GM18909 (cell line): ENCODE measurements at regions not wholly inside any gene's neighbourhood (a gene's known extent, or its start where the extent isn't known, plus 50 kb on each side); places are given as distances from the start of the nearest gene placed in this dataset.
"Not testable (repeated sequence)": the region's sequence is repeated elsewhere in the genome, so short reads cannot be mapped to it uniquely, and the experiment has no call there.

Experiments
- ATAC-seq: cut with Tn5 transposase; IDR thresholded peaks from one replicate; pipeline ENCODE4 v1.9.1; 2021; ENCODE audit warnings: mild to moderate bottlenecking; ENCODE audit not compliant: unreplicated experiment, poor library complexity

DNA sequence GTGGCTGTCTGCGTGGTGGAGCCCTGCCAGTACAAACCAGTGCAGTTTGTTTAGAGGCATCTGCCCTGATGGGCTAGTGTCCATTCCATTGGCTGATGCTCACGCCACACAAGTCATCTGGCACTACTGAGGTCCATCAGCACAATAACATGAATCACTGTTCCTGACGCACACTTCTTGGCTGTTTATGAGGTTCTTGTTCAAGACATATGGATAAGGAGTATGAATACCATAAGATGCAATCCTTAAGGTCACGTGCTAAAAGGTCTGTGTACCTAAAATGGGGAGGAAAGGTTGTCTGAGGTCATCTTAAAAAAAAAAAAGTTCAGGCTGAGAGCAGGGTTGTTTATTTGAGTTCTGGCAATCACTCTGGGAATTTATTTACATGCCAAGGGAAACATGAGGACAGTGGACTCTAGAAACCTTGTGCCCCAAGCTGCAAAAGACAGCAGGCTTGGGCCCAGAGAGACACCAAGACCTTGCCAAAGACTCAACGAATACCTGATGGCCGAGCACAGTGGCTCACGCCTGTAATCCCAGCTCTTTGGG, 54.1 kb upstream of the SHLD1 start:
- no peak for ATAC-seq

DNA sequence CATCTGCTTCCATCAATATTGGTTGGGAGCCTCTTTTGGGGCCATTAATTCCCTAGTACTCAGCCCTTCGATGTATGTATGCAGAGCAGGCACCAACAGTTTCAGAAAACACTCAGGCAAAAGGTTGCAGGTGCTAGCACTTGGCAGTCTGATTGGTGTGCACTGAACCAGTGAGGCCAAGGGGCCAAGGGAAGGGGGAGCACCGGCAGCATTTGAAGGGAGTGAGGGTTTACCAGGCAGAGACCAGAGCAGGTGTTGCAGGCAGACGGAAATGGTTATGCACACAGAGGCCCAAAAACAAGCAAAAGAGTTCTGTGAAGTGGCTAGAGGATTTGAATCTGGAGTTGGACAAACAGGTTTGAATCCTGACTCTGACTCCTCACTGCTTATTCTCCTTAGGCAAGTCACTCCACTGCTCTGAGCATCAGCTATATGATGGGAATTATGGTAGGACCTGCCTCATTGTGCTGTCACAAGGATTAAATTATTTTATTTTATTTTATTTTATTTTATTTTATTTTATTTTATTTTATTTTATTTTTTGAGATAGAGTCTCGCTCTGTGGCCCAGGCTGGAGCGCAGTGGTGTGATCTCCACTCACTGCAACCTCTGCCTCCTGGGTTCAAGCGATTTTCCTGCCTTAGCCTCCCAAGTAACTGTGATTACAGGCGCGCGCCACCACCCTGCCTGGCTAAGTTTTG, 58.1 kb upstream of the SHLD1 start:
- ATAC-seq: peak; percentile 99

DNA sequence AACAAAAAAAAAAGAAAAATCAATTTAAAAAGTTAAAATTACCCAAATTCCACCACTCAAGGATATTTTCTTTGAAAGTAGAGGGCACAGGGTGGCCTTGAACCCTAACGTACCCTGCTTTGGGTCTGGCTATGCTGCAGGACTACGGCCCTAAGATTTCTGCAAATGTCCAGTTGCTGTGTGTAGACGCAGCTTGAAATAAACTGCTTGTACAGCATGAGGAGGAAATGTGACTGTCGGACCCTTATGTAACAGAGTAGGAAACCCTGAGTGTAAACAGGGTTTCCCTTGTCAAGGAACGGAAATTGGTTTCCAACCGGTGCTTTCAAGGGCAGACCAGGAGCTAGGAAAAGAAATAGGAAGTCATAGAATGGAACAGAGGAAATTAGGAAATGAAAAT, 60.7 kb upstream of the SHLD1 start:
- ATAC-seq: no peak

DNA sequence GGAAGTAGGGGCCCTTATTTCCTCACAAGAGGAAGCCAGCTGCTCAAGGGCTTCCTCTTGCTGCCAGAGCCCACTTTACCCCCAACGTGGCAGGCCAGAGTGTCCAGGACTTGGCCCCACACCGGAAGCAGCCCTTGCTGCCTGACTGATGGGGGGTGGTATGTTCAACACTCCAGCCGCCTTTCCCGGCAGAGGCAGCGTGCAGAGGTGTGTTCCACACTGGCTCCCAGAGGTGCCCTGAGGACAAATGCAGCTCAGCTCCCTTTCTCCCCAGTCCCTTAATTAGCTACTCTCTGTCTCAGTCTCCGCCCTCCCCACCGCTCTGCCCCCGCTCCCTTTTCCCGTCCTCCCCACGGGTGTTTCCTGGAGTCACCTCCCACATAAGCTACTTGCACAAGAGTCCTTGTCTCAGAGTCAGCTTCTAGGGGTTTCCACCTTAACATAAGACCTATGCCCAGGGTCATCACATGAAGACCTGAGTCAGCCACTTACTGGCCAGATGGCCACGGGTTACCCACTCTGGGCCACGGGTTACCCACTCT, 61.7 kb upstream of the SHLD1 start:
- ATAC-seq: no peak

DNA sequence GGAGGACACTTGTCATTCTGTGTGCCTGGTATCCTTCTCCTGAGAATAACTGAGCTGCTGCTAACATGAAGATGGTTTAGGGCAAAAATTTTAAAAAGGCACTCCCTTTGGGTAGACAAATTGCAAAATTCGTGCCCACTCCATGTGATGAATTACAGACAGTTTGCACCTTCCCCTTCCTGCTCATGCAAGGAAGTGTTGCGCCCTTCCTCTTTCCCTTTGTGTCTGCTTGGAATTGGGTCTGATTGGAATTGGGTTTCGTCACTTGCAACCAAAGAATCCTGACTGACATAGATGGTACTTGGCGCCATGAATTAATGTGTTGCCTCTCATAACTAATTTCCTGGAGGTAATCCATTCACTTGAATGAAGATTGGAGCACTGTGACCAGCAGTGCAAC, 62.3 kb upstream of the SHLD1 start:
- ATAC-seq: no peak

DNA sequence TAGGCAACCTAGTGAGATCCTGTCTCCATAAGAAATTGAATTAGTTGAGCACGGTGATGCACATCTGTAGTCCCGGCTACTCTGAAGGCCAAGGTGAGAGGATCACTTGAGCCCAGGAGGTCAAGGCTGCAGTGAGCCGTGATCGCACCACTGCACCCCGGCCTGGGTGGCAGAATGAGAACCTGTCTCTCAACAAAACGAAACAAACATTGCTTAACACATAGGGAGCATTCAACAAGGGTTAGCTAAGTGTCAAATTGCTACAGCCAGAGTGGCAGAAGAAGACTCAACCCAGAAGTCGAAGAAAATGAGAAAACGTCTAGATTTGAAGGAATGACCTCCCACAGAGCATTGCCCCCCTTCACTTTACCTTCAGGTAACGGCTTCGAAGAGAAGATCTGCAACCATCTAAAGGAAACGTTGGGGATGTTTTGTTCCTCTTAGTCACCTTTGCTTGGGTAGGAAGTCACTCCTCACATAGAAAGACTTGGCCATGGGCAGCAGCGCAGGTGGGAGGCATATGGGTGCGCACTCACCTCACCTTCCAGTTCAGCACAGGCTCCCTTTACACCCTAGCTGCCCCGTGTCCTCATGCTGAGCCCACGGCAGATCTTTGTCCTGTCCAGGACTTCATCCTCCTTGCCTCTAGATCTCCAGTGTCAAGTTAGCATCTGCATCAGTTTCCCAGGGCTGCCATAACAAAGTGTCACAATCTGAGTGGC, 63.7 kb upstream of the SHLD1 start:
- ATAC-seq: no peak

DNA sequence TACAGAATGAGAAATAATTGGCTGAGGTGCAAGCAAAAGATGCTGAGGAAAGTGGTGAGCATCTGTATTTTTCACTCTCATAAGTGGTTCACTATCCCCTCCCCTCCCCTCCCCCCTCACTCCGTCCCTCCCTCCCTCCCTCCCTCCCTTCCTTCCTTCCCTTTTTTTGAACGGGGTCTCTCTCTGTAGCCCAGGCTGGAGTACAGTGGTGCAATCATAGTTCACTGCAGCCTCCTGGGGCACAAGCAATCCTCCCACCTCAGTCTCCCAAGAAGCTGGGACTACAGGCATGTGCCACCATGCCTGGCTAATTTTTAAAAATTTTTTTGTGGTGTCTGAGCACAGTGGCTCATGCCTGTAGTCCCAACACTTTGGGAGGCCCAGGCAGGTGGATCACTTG, 67.6 kb upstream of the SHLD1 start:
- not testable (repeated sequence) for ATAC-seq

DNA sequence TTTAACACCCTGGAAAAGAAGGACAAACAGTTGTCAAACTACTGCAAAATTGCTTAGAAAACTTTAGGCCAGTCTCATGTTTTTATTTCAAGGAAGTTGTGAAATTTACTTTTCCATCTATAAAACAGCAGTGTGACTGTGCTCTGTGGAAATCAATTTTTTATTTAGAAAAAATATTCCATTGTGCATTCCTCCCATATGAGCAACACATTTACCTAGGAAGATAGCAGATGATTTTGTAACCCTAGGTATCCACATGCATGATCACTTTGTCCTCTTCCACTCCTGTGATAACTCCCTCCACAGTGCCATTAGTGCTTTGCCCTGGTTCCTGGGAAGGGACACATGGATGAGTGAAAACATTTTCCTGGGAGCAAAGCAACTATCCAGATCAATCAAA, 69.4 kb upstream of the GPCPD1 start:
- ATAC-seq: no peak

DNA sequence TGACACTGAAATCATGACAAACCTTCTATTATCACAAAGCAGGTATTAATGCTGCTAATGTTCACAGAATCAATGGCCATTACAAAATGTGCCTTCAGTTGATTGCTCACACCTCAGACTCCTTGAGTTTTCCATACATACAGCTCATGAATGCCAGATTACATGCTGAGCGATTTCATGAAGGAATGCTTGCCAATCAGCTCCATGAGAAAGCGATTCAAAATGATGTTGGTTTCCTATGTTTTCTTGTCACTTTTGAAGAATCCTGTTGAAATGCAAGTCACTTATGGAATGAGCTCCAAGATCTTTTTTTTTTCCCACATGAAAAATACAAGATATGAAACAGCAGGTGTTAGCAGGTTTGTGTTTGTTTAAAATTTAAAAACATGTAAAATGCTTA, 68.0 kb upstream of the GPCPD1 start:
- ATAC-seq: no peak

DNA sequence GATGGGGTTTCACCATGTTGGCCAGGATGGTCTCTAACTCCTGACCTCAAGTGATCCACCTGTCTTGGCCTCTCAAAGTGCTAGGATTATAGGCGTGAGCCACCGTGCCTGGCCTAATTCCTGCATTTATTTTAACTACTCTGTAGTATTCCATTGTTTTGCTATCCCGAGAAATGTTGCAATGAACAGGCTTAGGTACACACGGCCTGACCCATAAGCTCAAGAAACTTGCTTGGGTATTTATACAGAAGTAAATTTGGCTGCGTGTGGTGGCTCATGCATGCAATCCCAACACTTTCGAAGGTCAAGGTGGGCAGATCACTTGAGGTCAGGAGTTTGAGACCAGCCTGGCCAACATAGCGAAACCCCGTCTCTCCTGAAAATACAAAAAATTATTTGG, 67.1 kb upstream of the GPCPD1 start:
- not testable (repeated sequence) for ATAC-seq

DNA sequence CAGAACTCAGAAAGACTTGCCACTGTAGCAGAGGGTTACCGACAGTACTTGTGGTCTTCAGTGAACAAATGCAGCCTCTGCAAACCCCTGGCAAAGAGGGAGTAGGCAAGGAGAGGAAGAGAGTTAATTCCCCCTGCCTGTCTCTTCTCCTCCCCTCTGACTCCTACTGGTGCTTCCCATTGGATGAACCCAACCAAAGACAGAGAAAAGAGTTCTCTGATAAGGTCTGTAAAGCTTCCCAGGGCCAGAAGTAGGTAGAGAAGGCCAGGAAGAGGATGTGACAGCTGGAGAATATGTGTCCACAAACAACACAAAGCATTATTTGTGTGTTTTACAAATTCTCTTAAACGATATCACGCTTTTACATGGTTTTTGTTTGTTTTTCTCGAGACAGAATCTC, 66.6 kb upstream of the GPCPD1 start:
- ATAC-seq: no peak

DNA sequence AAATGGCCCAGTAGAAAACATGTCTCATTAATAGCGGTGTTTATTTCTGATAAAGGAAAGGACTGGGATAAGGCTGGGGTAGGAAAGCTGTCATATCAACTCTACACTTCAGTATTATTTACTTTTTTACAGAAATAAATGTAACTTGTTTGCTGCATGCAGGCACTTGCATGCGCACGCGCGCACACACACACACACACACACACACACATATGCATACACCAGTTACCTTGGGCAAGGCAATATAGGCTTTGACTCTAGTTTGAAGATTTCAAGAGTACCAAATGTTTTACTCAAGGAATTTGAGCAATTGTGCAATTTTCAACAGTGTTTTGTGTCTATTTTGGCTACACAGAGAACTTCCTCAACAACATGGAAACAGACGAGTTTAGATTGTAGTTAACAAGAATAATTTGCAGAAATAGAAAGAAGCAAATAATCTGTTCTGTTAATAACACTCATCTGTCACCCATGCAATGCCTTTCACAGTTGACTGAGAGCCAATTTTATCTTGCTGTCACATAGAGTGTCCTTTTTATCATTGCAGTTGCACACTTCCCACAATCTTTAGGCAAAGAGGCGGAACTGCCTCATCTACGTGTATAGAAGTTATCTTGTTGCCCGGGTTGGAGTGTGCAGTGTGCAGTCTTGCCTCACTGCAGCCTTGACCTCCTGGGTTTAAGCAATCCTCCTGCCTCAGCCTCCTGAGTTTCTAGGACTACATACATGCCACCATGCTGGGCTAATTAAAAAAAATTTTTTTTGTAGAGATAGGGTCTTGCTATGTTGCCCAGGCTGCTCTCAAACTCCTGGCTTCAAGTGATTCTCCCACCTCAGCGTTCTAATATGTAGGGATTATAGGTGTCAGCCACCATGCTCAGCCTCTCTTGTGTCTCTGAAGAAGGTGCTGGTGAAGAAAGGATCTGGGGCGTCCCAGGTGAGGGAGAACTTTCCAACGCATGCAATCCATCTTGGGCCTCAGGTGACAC, 64.6 kb upstream of the GPCPD1 start:
- ATAC-seq: no peak

DNA sequence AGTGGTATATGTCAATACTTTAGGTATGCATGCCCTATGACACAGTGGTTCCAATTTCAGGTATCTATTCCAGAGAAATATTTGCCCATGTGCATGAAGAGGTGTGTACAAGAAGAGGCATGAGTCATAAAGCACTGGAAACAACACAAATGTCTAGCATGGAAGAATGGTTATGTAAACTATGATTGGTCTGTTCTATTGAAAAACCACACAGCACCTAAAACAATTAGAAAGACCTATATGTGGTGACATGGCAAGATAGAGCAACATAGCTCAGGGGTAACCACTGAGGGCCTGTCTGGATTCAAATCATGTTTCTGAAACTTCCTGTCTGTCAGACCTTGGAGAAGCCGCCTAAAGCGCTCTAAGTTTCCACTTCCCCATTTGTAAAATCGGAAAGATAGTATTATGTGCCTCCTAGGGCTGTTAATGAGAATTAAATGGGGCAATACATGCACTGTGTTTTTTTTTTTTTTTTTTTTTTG, 63.4 kb upstream of the GPCPD1 start:
- peak; percentile 94 for ATAC-seq

DNA sequence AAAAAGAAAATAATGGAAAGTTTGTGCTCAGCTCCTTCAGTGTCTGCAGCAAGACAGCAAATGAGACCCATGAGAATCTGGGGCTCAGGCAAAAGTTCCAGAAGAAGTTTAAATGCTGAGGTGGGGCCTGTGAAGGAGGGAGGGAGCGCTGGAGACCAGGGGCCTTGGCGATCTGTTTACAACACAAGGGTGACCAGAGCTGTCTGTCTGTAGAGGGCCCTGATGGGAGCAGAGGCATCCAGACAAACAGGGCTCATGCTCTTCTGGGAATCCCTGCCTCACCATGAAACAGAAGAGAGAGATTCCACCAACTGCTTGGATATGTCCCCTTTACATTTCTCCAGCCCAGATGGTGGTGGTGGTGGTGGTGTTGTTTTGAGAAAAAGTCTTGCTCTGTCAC, 60.1 kb upstream of the GPCPD1 start:
- ATAC-seq: no peak

DNA sequence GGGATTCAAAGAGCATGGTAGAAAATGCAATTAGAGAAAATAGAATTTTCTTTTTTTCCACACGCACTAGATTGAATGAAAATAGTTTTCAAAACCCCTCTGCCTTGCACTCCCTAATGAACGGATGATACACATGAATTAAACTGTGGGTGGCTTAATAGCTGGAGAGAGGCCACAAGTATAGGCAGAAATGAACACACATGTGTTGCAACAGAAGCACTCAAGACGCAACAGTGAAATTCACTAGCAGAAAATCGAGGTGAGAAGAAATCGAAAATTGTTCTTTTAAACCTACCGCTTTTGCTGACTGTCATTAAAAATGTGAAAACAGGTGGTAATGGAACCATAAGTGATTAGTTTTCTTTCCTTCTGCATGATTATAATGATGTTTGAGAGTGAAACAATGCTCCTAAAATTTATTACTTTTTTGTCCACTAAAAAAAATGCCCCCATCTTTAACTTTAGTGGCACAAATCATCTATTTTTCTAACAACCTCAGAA, 59.3 kb upstream of the GPCPD1 start:
- no peak for ATAC-seq

DNA sequence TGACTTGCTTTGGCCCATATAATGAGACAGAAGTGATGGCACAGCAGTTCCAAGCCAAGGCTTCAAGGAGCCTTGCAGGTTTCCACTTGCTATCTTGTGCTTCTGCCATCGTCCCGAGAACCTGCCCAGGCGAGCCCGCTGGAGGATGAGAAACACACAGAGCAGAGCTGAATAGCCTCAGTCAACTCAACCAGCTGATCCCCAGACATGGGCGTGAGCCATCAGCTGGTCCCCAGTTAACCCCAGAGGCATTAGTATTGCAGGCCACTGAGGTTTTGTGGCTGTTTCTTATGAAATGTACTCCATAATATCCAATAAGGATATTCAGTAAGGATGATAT, 57.7 kb upstream of the GPCPD1 start:
- ATAC-seq: no peak

DNA sequence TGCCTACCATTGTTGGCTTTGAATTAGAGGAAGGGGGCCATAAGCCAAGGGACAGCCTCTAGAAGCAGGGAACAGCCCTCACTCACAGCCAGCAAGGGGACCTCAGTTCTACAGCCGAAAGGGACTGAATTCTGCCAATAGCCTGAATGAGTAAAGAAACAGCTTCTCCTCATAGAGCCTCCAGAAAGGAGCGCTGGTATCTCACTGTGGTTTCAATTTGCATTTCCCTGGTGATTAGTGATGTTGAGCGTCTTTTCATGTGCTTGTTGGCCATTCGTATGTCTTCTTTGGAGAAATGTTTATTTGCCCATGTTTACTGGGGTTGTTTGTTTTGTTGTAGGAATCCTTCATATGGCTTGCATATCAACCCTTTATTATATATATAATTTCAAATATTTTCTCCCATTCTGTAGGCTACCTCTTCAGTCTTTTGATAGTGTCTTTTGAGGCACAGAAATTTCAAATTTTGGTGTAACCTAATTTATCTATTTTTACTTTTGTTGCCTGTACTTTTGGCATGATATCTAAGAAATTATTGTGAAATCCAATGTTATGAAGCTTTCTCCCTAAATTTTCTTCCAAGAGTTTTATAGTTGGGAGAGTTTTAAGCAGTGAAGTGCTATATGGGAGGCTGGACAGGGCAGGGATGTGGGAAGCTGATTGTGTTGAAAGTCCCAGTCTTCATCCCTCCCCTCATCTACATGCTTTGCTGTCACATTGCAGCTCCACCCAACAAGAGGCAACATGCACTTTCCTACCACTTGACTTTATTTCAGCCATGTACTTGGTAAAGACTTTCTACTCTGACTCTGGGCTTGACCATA, 57.1 kb upstream of the GPCPD1 start:
- ATAC-seq: no peak

DNA sequence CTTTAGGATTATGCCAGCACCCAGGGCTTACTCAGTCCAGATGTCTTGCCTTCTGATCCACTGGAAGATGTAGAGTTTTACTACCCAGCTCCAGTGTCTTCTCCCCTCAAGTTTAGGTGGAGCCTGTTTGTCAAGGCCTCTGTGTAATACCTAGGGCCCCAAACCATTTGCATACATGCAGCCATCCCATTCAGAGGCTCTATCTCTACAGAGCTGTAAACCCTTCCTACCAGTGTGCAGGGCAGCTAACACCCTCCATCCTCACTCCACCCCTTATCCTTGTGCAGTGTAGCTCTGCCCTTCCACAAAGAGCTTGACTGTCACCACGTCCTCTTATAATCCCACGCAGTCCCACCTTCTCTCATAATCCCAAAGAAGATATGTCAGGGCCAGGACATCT, 54.6 kb upstream of the GPCPD1 start:
- ATAC-seq: no peak

DNA sequence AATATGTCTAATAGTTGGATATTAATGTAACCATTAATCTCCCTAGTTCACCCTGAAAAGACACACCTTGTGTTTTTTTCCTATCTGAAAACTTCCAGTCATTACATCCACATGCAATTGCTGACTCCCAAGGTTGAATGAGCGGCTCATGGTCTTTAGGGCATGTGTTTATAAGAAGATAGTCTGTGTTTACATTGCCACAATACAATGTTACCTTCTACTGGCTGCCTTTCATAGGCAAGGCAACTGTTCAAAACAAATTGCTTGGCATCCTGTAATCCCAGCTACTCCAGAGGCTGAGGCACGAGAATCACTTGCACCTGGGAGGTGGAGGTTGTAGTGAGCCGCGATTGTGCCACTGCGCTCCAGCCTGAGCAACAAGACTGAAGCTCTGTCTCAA, 52.6 kb upstream of the GPCPD1 start:
- ATAC-seq: no peak
